LoVo (cell line): ENCODE measurements at regions not wholly inside any gene's neighbourhood (a gene's known extent, or its start where the extent isn't known, plus 50 kb on each side); places are given as distances from the start of the nearest gene placed in this dataset.
"Not testable (repeated sequence)": the region's sequence is repeated elsewhere in the genome, so short reads cannot be mapped to it uniquely, and the experiment has no call there.

Experiments used
- DNase-seq: peaks from one replicate; pipeline ENCODE4 v3.0.0-alpha.2; 2016; ENCODE audit warnings: low spot score

- no peak for DNase-seq
Measured at GRCh38 chr2:212864186-212864585, 287.2 kb downstream of the IKZF2 start.

GRCh38 chr2:212863185-212863588 is 288.2 kb downstream of the IKZF2 start:
- peak; percentile 28 for DNase-seq

- DNase-seq = no peak
Measured at GRCh38 chr2:212858496-212858895, 292.9 kb downstream of the IKZF2 start.

GRCh38 chr2:212854771-212855170 is 296.6 kb downstream of the IKZF2 start:
- DNase-seq = no peak

- DNase-seq = no peak
Measured at GRCh38 chr2:212854116-212854515, 297.3 kb downstream of the IKZF2 start.

GRCh38 chr2:212845941-212846340 is 305.5 kb downstream of the IKZF2 start:
- DNase-seq = no peak

- no peak for DNase-seq
Measured at GRCh38 chr2:212843409-212844199, 305.0 kb upstream of the ERBB4 start.

GRCh38 chr2:212842544-212843185 is 304.1 kb upstream of the ERBB4 start:
- no peak for DNase-seq

GRCh38 chr2:212841460-212841859 is 302.9 kb upstream of the ERBB4 start:
- no peak for DNase-seq

- no peak for DNase-seq
Measured at GRCh38 chr2:212832211-212833195, 293.9 kb upstream of the ERBB4 start.

GRCh38 chr2:212831671-212832199 is 293.1 kb upstream of the ERBB4 start:
- no peak for DNase-seq

GRCh38 chr2:212816267-212816666 is 277.7 kb upstream of the ERBB4 start:
- DNase-seq = no peak

GRCh38 chr2:212815453-212815852 is 276.9 kb upstream of the ERBB4 start:
- DNase-seq = no peak

- DNase-seq = no peak
Measured at GRCh38 chr2:212814941-212815340, 276.3 kb upstream of the ERBB4 start.

GRCh38 chr2:212811921-212812320 is 273.3 kb upstream of the ERBB4 start:
- no peak for DNase-seq

- no peak for DNase-seq
Measured at GRCh38 chr2:212811036-212811805, 272.6 kb upstream of the ERBB4 start.

GRCh38 chr2:212797484-212798205 is 259.0 kb upstream of the ERBB4 start:
- DNase-seq = no peak

- DNase-seq = no peak
Measured at GRCh38 chr2:212794471-212794870, 255.9 kb upstream of the ERBB4 start.

- DNase-seq = no peak
Measured at GRCh38 chr2:212791569-212791968, 253.0 kb upstream of the ERBB4 start.

- DNase-seq = not testable (repeated sequence)
Measured at GRCh38 chr2:212786088-212786487, 247.5 kb upstream of the ERBB4 start.

GRCh38 chr2:212777020-212777491 is 238.5 kb upstream of the ERBB4 start:
- peak; percentile 33 for DNase-seq
